ENCODE measurements at regions not wholly inside any gene's neighbourhood (a gene's known extent, or its start where the extent isn't known, plus 50 kb on each side); places are given as distances from the start of the nearest gene placed in this dataset.
"Not testable (repeated sequence)": the region's sequence is repeated elsewhere in the genome, so short reads cannot be mapped to it uniquely, and the experiment has no call there.

DNA sequence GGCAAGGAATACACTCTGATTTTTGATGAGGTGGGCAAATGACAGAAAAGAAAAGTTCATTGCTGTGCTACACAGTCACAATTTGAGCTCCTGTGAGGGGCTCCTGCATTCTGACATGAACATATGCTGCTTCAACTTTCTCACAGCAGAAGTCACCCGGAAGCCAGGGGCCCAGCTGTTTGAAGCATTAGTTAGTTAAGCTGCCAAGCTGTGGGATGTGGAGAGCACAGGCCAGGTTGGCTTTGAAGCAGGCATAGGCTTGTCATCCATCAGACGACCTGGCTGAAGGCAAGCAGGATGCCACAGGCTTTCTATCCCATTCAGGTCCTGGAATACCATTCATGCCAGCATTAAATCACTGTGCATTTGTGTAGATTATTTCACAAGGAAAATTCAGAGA lies 63.1 kb downstream of the MTNR1B start:
- no peak for DNase-seq

DNA sequence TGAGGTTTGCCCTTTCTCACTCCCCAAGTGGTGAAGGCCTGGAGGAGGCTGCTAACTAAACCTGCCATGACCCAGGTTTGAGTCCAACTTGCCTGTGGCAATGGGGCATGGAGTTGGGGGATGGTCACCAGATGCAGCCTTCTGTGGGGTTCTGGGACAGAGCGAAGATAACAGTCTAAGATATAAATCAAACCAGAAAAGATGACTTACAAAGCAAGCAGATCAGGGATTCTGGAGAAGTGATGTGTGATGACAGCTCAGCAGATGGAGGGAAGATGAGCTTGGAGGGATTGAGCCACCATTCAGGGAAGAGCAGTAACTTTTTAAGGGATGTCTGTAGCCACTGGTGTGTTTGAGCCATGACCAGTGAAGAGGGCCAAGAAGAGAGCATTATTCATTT lies 63.6 kb downstream of the MTNR1B start:
- DNase-seq, result no peak

DNA sequence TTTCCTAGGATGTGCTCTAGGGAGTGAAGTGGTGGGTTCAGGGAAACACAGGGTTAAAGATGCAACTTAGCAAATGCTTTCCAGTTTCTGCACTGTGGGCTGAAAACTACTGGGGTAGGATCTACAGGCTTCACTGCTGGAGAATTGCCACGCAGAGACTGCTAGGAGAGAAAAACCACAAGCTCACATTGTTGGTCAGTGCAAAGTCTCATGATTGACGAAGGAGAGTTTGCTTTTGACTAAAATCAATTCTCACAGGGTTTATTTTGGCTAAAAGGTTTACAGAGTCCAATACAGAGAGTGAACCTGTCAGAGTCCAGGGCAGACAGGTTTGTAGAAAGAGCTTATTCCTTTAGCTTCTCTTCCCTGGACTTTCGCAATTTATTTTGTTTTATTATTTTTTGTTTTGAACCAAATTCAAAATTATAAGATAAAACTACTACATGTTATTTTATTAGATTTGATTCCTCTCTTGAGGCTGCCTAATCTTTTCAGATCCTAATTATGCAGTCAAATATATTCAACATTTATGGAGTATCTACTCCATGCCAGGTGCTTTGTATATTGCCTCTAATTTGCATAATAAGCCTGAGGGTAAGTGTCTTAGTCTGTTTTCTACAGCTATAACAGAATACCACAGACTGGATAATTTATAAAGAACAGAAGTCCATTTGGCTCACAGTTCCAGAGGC lies 64.7 kb downstream of the MTNR1B start:
- no peak for DNase-seq

DNA sequence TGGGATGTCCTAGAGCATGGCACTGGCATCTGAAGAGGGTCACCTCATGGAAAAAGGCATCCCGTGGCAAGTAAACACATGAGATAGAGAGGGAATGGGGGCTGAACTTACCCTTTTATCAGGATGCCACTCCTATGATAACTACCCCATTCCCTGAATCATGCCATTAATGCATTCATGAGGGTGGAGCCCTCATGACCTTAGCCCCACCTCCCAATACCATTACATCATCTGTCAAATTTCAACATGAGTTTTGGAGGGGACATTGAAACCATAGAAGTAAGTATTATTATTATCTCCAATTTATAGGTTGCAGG lies 65.2 kb downstream of the MTNR1B start:
- DNase-seq, result no peak

DNA sequence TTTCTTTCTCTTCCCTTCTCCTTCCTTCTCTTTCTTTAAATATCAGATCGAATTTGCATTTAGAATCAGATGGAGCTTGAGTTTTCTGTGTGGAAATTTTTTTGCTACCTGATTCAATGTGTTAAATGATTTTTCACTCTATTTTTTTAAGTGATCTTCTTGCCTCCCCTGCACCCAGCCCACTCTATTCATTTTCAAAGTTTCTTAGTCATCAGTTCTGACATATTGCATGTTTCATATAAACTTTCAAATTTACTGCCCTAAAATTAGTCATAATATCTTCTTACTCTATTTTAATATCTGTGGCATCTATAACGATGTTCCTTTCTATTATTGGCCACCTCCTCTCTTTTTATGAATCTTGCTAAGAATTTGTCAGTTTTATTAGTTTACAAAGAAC lies 69.1 kb downstream of the MTNR1B start:
- no peak for DNase-seq

DNA sequence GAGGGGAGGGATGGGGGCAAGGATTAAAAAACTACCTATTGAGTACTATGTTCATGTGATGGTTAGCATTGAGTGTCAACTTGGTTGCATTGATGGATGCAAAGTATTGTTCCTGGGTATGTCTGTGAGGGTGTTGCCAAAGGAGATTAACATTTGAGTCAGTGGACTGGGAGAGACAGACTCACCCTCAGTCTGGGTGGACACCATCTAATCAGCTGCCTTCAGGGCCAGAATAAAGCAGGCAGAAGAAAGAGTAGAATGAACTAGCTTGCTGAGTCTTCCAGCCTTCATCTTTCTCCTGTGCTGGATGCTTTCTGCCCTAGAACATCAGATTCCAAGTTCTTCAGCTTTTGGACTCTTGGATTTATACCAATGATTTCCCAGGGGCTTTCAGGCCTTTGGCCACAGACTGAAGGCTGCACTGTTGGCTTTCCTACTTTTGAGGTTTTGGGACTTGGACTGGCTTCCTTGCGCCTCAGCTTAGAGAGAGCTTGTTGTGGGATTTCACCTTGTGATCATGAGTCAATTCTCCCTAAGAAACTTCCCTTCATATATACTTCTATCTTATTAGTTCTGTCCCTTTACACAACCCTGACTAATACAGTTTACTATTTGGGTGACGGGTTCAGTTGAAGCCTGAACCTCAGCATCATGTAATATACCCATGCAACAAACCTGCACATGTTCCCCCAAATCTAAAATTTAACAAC lies 70.2 kb downstream of the MTNR1B start:
- DNase-seq, result no peak

DNA sequence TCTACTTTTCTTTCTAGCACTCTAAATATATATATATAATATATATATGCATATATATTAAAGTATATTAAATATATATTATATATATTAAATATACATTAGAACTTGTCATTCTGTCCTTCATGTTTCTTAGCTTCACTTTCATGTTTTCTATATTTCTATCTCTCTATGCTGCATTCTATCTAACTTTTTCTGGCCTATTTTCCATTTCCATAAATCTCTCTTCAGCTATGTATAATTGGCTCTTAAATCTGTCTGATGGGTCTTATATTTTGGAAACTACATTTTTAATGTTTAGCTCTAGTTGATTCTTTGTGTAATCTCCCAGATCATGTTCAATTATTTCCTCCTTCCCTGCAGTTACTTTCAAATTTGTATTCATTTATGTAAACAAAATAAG lies 72.2 kb downstream of the MTNR1B start:
- DNase-seq, result no peak

DNA sequence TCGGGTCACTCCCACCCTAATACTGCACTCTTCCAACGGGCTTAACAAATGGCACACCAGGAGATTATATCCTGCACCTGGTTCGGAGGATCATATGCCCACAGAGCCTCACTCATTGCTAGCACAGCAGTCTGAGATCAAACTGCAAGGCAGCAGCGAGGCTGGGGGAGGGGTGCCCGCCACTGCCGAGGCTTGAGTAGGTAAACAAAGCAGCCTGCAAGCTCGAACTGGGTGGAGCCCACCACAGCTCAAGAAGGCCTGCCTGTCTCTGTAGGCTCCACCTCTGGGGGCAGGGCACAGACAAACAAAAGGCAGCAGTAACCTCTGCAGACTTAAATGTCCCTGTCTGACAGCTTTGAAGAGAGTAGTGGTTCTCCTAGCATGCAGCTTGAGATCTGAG lies 73.7 kb downstream of the MTNR1B start:
- not testable (repeated sequence) for DNase-seq

DNA sequence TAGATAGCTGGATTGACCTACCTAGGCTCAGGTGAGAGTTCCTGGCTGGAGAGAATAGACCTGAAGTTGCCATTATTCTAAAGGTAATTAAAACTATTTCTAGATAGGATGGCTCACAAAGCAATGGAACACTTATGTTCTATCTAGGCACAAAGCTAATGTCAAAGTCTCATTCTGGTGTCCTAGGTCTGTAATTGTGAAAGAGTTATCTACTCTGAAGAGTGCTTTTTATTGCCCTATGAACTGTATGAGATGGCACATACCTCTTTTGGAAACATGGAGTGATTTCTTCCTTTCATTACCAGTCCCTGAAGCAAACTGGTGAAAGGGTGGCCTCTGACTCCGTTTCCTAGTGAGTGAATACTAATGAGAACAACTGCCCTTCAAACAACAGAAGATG lies 80.3 kb downstream of the MTNR1B start:
- DNase-seq, result no peak

DNA sequence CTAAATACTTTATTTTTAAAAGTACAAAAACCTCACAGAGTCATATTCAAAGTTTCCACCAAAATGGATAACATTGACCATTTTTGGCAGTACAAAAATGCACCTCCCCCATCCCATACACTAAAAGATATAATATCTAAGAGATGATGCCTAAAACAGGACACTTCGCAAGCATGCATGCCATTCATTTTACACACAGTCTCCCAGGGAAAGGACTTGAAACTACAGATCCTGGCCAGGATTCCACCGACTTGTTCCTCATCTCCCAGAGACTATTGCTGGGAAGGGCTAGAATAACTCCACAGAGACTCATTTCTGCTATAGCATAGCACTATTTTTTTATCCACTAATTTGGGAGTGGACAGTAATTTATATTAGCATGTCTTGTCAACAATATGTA lies 81.7 kb downstream of the MTNR1B start:
- no peak for DNase-seq

DNA sequence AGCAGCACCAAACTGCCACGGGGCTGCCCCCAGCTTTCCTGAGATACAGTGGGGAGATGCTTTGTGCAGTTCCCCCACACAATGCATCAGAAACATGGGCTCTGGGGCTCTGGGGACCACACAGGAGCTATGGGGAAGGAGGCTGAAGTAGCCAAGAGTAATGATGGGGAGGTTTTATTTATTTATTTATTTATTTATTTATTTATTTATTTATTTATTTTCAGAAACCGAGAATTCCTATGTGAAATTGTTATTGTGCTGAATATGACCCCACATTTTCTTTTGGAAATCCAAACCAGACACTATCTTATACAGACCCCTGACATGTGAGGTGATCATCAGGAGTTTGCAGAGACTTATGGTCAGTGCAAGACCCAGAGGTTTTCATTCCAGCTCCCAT lies 84.4 kb downstream of the MTNR1B start:
- DNase-seq, result no peak

DNA sequence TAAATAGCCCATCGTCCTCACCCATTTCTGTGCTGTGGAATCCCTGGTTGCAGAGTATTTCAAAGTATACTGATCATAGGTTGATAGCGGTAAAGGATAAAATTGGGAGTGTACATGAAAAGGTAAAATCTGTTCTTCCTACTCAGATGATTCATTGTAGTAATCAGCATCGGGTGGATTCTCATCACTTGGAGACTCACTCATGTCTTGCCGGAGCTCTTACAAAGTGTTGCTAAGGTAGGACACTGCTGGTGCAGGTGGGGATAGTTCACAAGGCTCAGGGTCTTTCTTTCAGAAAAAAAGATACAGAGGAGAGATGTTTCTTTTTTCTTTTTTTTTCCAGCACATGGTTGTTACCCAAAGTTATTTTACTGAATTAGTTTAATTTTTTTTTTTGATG lies 84.8 kb downstream of the MTNR1B start:
- DNase-seq, result no peak

DNA sequence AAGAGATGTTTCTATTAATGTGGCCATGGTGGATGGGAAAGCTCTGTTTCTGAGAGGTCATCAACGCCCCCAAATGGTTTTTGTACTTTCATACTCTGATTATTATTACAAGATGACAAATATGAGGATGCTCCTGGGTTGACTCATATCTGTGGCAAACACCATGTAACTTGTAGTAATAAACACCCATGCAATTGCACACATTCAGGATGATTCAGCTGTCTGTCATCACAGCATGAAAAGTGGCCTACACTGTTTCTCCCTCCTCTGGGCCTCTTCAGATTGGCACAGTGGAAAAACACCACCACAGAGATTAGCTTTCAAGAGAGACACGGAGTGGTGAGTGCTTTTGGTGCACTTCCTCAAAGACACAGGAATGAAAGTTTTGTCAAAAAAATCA lies 85.4 kb downstream of the MTNR1B start:
- no peak for DNase-seq

DNA sequence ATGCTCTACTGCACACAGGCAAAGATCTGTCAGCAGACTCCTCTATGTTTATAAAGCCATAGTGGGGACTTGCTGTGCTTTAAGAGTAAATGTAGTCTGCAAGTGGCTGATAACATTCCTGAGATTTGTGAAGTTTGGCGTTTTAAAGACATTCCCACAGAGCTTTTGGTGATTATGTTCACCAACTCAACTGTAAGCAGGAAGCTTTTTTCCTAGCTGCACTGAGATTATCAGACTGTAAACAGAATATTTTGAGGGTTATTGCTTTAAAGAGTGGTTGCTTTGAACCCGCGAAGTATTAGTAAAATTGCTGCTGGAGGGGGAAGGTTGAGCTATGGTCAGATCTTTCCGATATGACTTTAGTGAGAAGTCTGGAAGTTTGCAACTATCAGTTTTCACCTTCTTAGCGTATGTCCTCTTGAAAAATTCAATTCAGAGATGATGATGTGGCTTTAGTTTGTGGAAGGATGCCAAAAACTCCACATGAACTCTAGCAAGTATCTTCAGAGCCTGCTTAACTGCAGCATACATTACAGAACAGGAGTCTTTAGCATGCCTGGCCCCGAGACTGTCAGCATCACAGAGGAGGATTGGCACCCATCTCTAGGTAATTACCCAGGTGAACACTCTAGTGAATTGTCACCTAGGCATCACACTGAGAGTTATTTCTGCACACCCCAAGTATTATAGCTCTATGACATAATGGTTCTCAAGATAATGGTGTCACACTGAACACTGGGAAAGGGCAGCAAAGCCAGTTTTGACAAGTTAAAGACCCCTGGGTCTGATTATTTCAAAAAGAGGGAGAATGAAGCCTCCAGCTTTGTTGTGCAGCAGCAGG lies 89.9 kb downstream of the MTNR1B start:
- no peak for DNase-seq

DNA sequence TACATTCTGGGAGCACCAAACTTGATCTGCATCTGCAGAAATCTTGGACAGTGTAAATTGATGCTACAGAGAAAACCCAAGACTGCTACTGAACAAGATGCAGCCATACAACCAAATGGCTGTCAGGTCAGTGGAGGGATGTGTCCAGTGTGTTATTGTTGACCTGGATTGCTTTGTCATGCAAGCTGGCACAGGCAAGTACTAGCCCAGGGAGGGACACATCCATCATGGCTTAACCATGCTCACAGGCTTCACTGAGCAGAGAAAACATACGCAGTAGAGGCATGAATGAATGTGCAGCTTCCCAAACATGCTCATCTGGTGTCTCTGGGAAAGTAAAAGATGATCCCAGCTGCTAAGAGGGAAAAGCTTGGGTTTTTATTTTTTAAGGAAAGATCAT lies 93.6 kb downstream of the MTNR1B start:
- DNase-seq, result no peak

DNA sequence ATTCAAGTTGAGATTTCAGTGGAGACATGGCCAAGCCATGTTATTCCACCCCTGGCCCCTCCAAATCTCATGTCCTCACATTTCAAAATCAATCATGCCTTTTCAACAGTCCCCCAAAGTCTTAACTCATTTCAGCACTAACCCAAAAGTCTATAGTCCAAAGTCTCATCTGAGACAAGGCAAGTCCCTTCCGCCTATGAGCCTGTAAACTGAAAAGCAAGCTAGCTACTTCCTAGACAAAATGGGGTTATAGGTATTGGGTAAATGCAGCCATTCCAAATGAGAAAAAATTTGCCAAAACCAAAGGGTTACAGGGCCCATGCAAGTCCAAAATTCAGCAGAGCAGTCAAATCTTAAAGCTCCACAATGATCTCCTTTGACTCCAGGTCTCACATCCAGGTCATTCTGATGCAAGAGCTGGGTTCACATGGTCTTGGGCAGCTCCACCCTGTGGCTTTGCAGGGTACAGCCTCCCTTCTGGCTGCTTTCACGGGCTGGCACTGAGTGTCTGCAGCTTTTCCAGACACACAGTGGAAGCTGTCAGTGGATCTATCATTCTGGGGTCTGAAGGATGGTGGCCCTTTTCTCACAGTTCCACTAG lies 95.7 kb downstream of the MTNR1B start:
- not testable (repeated sequence) for DNase-seq

DNA sequence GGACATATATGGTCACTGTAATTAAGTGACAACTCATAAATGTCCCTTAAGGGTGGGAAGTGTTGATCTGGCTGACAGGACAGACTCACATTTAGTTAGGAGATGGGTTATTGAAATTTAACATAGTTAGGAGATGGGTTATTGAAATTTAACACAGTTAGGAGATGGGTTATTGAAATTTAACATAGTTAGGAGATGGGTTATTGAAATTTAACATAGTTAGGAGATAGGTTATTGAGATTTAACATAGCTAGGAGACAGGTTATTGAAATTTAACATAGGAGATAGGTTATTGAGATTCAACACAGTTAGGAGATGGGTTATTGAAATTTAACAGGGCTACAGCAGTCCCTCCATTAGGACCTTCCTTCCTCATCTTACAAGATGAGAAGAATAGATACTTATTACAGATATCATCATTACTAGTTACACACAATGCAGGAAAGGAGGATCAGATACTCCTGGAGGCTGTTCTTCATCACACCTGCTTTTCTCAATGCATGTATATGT lies 98.5 kb downstream of the MTNR1B start:
- DNase-seq, result no peak

DNA sequence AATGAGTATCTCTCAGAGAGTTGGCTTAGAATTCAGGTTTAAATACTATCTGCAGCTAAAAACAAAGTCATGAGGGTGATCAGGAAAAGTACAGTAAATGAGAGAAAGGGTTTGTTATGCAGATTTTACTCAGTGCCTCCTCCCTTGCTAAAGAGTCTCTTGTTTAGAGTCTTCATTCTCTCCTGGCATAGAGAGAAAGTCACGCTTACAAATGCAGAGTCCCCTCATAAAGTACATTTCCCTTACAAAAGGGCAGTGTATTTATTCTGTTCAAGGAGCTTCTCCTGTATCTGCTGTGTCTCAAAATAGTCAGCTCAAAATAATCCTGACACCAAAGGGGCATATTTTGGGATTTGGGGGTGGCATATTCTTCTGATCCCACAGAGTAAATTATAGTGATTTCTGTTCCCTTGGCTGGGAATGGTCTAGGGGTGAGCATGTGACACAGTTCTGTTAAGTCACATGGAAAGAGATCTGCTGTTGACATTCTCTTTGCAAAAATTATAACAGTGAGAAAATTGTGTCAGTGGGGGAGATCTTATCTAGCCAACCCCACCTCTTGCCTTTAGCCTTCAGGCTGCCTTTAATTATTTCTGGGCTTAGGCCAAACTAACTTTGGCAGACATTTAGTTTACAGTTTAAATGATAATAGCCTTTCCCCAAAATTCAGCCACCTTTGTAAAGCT lies 102.9 kb downstream of the MTNR1B start:
- no peak for DNase-seq

DNA sequence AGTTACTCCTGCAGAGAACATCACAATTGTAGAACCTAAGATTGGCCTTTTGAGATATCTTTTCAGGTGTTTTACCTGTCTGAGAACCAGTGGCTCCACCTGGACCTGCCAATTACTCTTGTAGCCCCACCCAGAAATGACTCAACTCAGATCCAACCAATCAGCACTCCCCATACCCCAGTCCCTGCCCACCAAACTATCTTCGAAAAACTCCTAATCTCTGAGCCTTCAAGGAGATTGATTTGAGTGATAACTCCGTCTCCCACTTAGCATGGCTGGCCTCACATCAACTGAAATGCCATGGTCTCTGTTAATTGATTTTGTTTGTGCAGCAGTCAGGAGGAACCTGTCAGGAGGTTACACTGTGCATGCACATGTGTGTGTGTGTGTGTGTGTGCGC lies 103.6 kb downstream of the MTNR1B start:
- DNase-seq, result no peak

DNA sequence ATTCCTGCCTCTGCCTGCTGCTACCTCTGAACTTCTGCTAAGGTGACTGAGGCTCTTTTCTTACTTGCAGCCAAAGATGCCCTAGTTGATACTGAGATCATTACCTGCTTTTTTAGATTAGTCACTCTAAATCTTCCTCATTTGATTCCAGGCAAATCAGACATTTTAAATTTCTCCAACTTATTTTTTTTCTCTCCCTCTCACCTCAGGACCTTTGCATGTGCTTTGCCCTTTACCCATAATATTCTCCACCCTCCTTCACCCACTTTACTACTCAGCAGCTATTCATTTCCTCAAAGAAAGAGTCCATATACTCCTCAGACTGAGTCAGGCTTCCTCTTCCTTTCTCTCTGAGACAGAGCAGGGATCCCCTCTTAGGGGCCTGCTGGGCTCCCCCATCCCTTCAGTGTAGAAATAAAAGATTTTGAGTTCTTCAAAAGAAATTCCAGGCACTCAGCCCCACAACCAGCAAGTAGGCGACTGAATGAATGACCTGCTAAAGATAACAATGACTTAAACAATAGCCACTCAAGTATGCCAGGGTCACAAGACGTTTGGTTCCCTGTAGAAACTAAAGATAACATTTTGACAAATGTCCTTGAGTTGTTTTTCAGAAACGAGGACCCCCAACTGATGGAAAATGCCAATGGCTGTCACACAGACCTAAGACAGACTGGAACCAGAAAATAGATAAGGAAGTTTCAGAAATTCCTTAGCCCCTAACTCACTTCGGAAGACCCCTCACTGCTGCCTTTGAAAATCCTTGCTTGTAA lies 104.2 kb downstream of the MTNR1B start:
- no peak for DNase-seq

DNA sequence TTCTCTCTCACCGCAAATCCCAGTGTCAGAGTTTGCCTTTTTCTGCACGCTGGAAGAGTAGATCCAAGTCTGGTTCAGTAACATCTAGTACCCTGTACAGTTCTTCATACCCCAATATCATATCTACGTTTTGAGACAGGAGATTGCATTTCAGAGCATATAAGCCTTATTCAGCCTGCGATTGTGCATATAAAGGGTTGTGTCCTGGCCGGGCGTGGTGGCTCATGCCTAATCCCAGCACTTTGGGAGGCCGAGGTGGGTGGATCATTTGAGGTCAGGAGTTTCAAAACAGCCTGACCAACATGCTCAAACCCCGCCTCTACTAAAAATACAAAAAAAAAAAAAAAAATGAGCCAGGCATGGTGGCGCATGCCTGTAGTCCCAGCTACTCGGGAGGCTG lies 104.9 kb downstream of the MTNR1B start:
- DNase-seq, result no peak

DNA sequence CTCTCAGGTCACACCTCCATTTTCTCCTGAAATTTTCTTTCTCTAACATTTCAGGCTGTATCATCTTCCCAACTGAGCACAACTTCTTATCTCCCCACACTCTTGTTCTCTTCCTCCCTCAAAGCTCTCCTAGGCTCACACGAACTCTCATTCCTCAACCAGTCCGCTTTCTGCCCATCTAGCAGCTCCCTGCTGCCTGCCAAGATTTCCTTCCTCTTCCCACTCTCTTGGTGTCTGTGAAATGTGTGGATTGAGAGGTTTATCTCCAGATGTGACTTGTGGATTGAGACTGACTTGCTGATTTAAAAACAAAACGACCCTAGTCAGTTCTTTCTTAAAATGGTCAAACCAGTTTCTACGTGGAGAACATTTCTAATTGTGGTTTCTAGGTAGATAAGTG lies 106.3 kb downstream of the MTNR1B start:
- no peak for DNase-seq

Data from NCI-H2029 treated with DMSO at 0.1 percent for 48 hours (cell line).